ENCODE measurements at regions not wholly inside any gene's neighbourhood (a gene's known extent, or its start where the extent isn't known, plus 50 kb on each side); places are given as distances from the start of the nearest gene placed in this dataset.
A peak's percentile ranks its signal among the peaks of the same experiment; 100 is the strongest.
"Not testable (repeated sequence)": the region's sequence is repeated elsewhere in the genome, so short reads cannot be mapped to it uniquely, and the experiment has no call there.

DNA sequence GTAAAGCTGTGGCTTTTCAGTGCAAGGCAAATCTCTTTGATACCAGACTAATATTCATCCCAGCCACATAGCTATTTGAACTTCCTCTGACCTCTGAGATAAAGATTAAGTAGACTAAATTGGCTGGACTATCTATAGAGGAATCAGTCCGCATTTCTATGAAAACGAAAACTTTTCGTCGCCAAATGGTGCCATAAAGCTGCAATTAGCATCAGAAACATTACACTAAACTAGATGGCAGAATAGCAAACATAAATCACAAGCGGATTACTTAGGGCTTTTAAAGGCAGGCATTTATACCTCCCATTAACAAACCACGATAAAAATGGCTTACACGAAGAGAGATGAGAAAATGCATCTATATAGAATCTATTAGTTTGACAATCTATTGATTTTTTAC is 1009.7 kb upstream of the CDH6 start:
- no peak for DNase-seq (ENCODE audit: extremely low read depth in 1 of 11, low read depth in 9 of 11, low spot score in 4 of 11)

DNA sequence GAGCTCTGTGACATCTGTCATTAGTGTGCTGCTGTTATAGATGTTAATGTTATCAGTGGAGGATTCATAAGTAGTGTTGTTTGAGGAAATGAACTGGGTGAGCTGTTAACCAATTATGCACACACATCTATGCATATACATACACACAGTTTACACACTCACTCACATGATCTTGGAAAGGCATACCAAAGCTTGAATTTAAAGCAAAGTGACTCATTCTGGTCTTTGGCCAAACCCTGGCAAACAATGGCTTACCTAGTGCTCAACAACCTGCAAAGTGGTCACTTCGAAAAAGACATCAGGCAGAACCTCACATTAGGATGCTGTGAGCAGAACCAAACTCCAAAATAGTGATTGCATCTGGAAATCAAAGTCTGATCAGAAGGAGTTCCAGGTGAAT is 1037.3 kb upstream of the CDH6 start:
- DNase-seq (ENCODE audit: extremely low read depth in 1 of 11, low read depth in 9 of 11, low spot score in 4 of 11): no peak

DNA sequence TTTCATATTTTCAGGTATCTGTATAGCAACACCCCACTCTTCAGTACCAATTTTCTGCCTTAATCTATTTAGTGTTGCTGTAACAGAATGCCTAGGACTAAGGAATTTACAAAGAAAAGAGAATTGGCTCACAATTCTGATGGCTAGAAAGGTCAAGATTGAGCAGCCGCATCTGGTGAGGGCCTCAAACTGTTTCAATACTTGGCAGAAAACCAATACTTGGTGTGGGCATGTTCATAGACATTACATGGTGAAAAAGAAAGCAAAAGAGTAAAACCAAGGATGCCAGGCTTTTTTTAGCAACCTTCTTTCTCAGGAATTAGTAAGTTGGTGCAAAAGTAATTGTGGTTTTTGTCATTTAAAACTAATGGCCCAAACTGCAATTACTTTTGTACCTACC is 1041.1 kb upstream of the CDH6 start:
- no peak for DNase-seq (ENCODE audit: extremely low read depth in 1 of 11, low read depth in 9 of 11, low spot score in 4 of 11)

DNA sequence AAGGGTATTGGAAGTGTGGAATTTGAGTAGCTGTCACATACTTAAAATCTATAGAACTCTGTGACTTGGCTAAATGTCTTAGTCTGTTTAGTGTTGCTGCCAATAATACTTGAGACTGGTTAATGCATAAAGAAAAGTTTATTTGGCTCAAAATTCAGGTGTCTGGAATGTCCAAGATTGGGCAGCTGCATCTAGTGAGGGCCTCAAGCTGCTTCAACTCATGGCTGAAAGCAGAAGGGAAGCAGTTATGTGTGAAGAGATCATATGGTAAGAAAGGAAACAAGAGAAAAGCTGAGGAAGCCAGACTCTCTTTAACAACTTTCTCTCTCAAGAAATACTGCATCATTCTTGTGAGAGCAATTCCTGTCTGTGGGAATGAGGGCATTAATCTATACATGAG is 1043.3 kb upstream of the CDH6 start:
- no peak for DNase-seq (ENCODE audit: extremely low read depth in 1 of 11, low read depth in 9 of 11, low spot score in 4 of 11)

DNA sequence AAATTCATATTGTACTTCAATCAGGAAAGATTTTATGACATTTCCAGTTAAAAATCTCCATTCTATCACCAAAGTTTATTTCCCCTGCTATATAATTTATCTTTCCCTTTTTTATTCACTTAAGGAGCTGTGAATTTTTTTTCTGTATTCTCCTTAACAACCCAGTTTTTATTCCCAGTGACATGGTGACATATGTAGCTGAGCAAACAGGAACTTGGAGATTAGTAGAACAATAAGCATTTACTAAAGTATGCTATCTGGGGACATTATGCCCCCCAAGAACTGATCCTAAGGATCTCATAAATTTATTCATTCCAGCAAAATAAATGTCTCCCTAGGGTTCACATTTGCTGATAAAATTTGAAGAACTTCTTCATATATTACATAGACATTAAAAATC is 1044.0 kb upstream of the CDH6 start:
- no peak for DNase-seq (ENCODE audit: extremely low read depth in 1 of 11, low read depth in 9 of 11, low spot score in 4 of 11)

DNA sequence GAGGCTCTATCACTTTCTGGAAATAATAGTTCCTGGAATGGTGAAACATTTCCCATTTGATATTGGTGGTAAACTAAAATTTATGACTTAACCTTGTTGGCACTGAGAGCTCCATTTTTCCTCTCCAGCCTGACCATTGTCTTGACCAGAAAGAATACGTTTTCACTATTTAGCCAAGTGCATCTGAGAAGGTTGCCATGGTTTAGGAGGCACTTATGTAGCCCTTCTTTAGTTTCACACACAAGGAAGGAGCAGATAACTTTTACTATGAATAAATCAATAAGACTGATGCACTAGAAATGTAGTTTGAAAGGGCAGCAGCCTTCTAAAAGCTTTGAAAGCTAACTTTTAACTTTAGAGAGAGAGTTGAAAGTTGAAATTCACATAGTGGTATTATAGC is 1045.5 kb upstream of the CDH6 start:
- DNase-seq (ENCODE audit: extremely low read depth in 1 of 11, low read depth in 9 of 11, low spot score in 4 of 11): peak in 1 of 11 donors; percentile 0

DNA sequence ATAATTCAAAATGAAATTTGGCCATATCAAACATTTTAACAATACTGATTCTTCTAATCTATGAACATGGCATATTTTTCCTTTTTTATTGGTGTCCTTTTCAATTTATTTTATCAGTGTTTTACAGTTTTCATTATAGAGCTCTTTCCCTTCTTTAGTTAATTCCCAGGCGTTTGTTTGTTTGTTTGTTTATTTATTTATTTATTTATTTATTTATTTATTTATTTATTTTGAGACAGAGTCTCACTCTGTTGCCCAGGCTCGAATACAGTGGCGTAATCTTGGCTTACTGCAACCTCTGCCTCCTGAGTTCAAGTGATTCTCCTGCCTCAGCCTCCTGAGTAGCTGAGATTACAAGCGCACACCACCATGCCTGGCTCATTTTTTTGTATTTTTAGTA is 1049.4 kb upstream of the CDH6 start:
- not testable (repeated sequence) for DNase-seq (ENCODE audit: extremely low read depth in 1 of 11, low read depth in 9 of 11, low spot score in 4 of 11)

DNA sequence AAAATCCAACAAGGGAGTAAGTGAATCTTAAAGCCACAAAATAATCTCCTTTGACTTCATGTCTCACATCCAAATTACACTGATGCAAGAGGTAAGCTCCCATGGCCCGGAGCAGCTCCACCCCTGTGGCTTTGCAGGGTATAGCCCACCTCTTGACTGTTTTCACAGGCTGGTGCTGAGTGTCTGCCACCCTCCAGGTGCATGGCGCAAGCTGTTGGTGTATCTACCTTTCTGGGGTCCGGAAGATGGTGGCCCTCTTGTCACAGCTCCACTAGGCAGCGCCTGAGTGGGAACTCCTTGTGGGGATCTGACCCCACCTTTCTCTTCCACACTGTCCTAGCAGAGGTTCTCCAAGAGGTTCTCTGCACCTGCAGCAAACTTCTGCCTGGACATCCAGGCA is 1051.1 kb upstream of the CDH6 start:
- DNase-seq (ENCODE audit: extremely low read depth in 1 of 11, low read depth in 9 of 11, low spot score in 4 of 11): no peak

DNA sequence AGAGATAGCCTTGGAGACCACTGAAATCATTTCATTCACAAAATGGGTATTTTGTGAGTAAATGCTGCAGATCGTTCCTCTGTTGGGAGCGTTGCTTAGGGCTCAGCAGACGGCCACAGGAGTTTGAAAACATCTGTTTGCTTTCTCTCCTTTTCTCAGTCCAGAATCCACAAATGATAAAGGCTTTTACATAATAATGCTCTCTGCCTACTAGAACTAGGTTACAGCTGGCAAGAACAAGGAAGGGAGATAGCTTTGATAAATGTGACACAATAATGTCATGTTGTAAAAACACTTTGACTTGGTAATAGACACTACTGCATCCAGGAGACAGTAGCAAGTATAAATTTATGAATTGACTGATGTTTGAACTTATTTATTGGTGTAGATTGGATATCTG is 1072.4 kb upstream of the CDH6 start:
- DNase-seq (ENCODE audit: extremely low read depth in 1 of 11, low read depth in 9 of 11, low spot score in 4 of 11): no peak

DNA sequence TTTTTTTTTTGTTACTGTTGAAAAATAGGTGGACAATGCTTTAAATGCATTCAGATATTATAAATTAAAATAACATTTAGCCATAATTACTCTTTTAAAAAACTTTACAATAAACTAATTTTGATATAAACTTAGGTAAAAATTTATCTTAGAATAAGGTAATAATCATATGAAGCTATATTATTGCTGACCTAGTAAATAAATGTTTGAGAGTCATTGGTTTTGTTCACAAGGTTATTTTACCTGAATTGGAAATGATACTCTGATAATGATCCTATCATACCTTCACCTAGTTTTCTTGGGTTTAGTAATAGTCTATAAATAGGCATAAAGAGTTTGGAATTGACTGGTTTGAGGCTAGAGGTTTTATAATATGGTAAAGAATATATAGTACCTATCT is 1076.4 kb upstream of the CDH6 start:
- no peak for DNase-seq (ENCODE audit: extremely low read depth in 1 of 11, low read depth in 9 of 11, low spot score in 4 of 11)

DNA sequence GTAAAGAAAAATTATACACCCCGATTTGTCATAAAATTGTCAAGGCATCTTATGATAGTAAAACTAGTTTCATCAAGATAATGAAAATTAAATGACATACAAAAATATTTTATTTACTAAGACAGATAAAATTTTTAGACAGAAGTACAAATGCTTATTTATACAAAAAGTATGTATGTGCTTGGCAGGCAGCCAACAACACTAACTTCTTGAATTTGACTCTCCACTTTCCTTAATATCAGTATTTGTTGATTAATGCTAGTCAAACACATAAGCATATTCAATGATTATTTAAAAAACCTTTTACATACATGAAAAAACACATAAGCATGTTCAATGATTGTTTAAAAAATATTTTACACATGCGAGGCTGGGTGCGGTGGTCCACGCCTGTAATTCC is 1079.9 kb upstream of the CDH6 start:
- no peak for DNase-seq (ENCODE audit: extremely low read depth in 1 of 11, low read depth in 9 of 11, low spot score in 4 of 11)

DNA sequence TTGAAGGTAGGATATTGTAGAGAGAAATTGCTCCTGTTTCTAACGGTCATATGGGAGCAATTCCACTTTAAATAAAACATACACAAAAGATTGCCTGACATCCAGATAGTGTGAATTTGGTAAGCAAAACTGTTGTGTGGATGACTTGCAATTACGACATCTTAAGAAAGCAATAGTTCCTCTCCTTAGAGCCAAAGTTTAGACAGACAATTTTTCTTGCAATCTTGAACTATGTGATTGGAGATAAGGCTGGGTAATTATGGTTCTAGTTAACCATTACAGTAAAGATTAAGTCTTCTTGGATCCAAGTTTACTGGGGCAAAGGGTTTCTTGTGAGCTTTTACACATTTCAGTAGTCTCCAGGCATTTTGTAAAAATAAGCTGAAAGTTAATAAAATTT is 1080.6 kb upstream of the CDH6 start:
- DNase-seq (ENCODE audit: extremely low read depth in 1 of 11, low read depth in 9 of 11, low spot score in 4 of 11): no peak

DNA sequence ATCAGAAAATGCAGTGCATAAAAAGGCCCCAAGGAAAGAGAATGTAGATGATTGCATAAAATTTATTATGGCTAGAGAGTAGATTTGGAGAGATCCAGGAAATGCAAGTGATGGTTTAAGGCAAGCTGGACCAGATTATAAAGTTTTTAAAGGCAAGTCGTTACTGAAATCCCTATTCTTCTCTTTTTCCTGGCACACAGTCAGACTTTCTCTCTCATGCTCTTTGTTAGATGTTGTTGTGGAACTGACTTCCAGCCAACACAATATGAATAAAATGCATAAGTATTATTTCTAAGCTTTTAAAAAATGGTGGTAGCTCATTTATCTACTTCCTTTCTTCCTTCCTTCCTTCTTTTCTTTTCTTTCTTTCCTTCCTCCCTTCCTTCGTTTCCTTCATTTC is 1085.4 kb upstream of the CDH6 start:
- DNase-seq (ENCODE audit: extremely low read depth in 1 of 11, low read depth in 9 of 11, low spot score in 4 of 11): no peak

DNA sequence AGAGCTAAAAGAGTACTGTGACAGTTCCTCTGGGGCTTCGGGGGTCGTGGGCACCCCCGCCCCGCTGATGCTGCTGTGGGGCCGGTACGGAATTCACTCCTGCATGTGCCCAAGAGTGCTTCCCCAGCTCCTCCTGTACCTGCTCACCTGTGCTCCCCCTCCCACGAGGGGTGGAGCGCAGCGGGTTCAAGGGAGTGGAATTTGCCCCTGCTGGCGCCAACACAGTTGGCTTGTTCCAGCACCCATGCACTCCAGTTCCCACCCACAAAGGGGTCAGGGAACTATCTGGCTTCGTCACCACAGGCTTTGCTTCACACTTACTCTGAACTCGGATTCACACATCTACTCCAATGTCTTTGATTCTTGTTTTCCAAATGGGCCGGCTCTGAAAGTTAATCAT is 1086.9 kb upstream of the CDH6 start:
- DNase-seq (ENCODE audit: extremely low read depth in 1 of 11, low read depth in 9 of 11, low spot score in 4 of 11): no peak

DNA sequence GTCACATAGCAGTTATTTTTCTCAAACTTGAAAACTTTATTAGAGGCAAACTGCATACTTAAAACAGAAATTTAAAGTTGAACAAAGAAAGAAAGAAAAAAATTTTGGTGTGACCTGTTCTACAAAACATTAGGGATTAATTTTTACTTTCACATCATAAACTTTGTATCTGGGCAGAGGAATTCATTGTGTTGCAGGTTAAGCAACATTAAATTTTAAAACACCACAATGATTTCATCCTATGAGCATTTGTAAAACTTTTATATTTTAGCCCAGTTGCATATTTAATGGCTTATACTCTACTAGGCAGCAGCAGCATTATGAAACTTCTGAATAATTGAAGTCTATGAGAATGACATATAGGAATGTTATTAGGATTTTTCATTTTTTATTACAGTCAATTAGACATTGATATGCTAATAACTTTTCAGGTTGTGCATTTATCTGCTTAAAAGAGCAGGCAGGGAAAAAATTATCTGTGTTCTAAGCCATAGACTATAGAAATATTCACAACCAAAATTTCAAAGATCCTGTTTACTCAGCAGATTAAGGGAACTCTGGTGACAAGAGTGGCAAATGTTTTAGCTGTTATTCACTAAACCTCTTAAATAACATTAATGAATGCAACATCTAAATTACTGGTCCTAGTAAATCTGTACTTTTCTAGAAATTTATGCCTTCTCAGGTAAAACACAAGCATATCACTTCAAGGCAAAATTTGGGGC is 1088.5 kb upstream of the CDH6 start:
- DNase-seq (ENCODE audit: extremely low read depth in 1 of 11, low read depth in 9 of 11, low spot score in 4 of 11): no peak

DNA sequence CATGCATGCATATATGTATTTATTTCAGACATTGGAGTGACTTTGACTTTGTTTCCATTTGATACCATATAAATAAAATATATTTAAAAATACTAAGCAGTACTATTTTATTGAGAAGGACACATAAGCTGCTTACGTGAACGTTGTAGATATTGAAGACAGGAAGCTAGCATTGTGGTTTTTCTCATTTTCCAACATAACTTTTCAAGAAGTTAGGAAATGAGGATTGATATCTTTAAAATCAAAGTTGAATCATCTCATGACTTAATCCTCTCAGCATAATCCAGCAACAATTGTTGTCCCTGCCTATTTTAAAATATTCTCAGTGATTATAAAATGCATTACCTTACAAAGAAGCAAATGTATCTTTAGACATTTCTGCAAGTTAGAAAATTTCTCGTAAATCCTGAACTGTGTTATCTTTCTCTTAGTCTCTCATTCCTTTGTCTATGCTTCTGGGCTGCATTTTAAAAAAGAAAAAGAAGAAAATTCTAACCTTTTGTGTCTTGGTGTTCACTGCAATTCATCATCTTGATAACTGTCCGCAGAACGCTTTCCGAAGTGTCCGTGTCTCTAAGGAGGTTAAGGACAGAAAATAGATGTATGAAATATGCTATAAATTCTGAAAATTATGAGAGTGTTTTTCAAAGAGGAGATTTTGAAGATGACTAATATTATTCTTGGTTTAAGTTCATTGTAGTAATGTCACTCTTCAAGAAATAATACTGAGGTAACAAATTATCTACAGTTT is 1089.9 kb upstream of the CDH6 start:
- no peak for DNase-seq (ENCODE audit: extremely low read depth in 1 of 11, low read depth in 9 of 11, low spot score in 4 of 11)

DNA sequence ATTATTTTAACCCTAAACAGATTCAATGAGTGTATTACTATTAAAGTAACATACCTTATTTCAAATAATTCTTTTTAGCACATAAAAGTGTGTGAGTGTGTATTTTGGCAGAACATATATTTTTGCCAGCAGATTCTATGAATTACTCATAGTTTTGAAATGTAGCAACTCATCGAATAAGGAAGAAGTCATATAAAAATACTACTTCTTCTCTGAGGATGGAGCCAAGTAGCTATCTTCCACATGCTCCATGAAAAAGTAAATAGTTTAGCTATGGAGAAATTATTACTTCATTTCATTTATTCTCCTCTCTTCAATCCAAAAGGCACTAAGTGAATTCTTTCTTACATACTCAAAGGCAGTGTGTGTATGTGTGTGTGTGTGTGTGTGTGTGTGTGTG is 1090.4 kb upstream of the CDH6 start:
- DNase-seq (ENCODE audit: extremely low read depth in 1 of 11, low read depth in 9 of 11, low spot score in 4 of 11): no peak

DNA sequence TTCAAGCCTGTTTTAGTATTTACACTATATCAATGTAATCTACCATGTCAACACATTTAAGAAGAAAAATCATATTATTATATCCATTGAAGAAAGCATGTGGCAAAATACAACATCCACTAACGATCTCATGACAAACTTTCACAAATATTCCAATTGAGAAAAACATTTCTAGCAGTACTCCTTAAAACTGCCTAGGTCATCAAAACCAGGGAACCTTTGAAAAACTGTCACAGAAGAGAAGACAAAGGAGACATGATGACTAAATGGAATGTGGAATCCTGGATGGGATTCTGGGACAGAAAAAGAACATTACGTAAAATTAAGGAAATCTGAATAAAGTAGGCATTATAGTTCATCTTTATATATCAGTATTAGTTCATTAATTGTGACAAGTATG is 1091.3 kb upstream of the CDH6 start:
- no peak for DNase-seq (ENCODE audit: extremely low read depth in 1 of 11, low read depth in 9 of 11, low spot score in 4 of 11)

DNA sequence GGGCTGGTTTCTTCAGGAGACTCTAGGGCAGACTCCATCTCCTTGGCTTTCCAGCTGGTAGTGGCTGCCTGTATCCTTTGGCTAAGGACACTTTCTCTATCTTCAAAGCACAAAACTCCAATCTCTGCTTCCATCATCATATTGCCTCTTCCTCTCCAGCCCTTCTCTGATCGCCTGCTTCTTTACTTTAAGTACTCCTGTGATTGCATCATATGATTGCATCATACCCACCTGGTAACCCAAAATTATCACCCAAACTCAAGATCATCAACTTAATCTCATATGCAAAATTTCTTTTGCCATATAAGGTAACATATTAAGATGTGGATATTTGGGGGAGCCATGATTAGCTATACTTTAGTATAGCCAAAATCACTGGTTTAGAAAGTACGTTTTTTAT is 1092.6 kb upstream of the CDH6 start:
- DNase-seq (ENCODE audit: extremely low read depth in 1 of 11, low read depth in 9 of 11, low spot score in 4 of 11): no peak

DNA sequence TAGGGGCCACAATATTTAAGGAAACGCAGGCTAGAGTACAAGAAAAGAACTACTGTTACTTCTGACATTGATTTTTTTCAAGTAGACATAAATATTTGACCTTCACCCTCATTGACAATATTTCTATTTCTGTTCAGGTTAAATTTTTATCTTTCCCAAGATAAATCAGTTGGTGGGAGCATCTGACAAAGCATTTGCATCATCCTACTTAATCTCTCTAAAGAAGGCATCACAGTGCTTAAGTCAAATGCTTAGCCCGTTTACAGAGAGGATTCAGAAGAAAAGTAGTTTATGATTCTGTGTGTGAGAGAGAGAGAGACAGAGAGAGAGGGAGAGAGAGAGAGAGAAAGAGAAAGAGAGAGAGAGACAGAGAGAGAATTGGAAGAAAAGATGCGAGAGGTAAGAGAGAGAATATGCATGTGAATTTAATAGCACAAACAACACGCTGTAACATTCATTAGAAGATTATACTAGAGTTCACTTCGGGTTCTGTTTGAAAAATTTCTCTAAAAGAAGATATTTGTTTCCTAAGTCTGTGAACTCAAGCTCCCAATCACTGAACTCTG is 1093.3 kb upstream of the CDH6 start:
- DNase-seq (ENCODE audit: extremely low read depth in 1 of 11, low read depth in 9 of 11, low spot score in 4 of 11): no peak

DNA sequence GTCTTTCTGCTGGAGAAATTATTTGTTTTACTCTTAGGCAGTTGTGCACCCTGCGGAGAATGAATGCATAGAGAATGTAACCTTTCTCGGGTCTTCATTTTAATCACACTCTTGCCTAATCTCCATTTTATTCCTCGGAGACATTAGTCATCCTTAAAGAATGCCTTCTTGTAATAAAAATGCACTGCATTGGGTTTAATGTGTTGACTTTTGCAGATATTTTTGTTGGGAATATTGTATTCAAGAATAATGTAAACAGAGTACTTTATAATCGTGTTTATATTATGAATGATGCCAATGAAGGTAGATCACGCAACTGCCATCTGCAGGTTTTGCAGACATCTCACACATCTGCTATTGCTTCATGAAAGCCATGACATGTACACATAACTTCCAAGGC is 1093.9 kb upstream of the CDH6 start:
- no peak for DNase-seq (ENCODE audit: extremely low read depth in 1 of 11, low read depth in 9 of 11, low spot score in 4 of 11)
